HEK293 (cell line): ENCODE measurements at regions not wholly inside any gene's neighbourhood (a gene's known extent, or its start where the extent isn't known, plus 50 kb on each side); places are given as distances from the start of the nearest gene placed in this dataset.

Experiments used
- CTCF ChIP-seq: fragments of 450-650 bp; formaldehyde crosslinking; IDR thresholded peaks from 2 replicates; pipeline ENCODE4 v1.5.1; 2016; ENCODE audit warnings: missing biosample characterization, missing genetic modification characterization
- IKZF3 ChIP-seq: fragments of 450-650 bp; IDR thresholded peaks from 2 replicates; pipeline ENCODE4 v1.5.0; 2018; ENCODE audit warnings: missing biosample characterization, mild to moderate bottlenecking, missing genetic modification characterization, moderate library complexity
- KLF8 ChIP-seq: fragments of 450-650 bp; formaldehyde crosslinking; IDR thresholded peaks from 2 replicates; pipeline ENCODE4 v1.5.1; 2016; ENCODE audit warnings: missing biosample characterization, missing genetic modification characterization
- KLF9 ChIP-seq: fragments of 450-650 bp; formaldehyde crosslinking; IDR thresholded peaks from 2 replicates; pipeline ENCODE4 v1.5.1; 2016; ENCODE audit warnings: missing biosample characterization, missing genetic modification characterization, low read depth
- MZF1 ChIP-seq: fragments of 450-650 bp; formaldehyde crosslinking; IDR thresholded peaks from 2 replicates; pipeline ENCODE4 v1.5.1; 2017; ENCODE audit warnings: missing biosample characterization, missing genetic modification characterization, borderline replicate concordance
- RBAK ChIP-seq: fragments of 450-650 bp; formaldehyde crosslinking; IDR thresholded peaks from 2 replicates; pipeline ENCODE4 v1.5.1; 2016; ENCODE audit warnings: missing biosample characterization, missing genetic modification characterization
- ZBTB8A ChIP-seq: fragments of 450-650 bp; formaldehyde crosslinking; IDR thresholded peaks from 2 replicates; pipeline ENCODE4 v1.5.1; 2016; ENCODE audit warnings: missing biosample characterization, missing genetic modification characterization
- ZFP3 ChIP-seq: fragments of 450-650 bp; formaldehyde crosslinking; IDR thresholded peaks from 2 replicates; pipeline ENCODE4 v1.5.1; 2016; ENCODE audit warnings: low read depth, missing biosample characterization, missing genetic modification characterization
- ZIC2 ChIP-seq: fragments of 450-650 bp; formaldehyde crosslinking; IDR thresholded peaks from 2 replicates; pipeline ENCODE4 v1.5.1; 2016; ENCODE audit warnings: missing biosample characterization, missing genetic modification characterization
- ZNF184 ChIP-seq: fragments of 450-650 bp; IDR thresholded peaks from 2 replicates; pipeline ENCODE4 v1.5.1; 2018; ENCODE audit warnings: missing biosample characterization, mild to moderate bottlenecking, missing genetic modification characterization
- ZNF24 ChIP-seq: fragments of 450-650 bp; formaldehyde crosslinking; IDR thresholded peaks from 2 replicates; pipeline ENCODE4 v1.5.1; 2016; ENCODE audit warnings: missing biosample characterization, missing genetic modification characterization
- ZNF248 ChIP-seq: fragments of 450-650 bp; formaldehyde crosslinking; IDR thresholded peaks from 2 replicates; pipeline ENCODE4 v1.5.1; 2017; ENCODE audit warnings: missing biosample characterization, missing genetic modification characterization

- TF ChIP-seq ZFP3 (tag by site-specific recombination) (no peak), KLF9 (no peak), IKZF3 (tag by site-specific recombination) (no peak), ZNF24 (tag by site-specific recombination) (no peak), CTCF (no peak), MZF1 (tag by site-specific recombination) (no peak), ZIC2 (tag by site-specific recombination) (no peak), ZNF248 (no peak), KLF8 (tag by site-specific recombination) (no peak), ZBTB8A (tag by site-specific recombination) (no peak), ZNF184 (no peak), RBAK (tag by site-specific recombination) (no peak)
Observed at GRCh38 chr18:52140986-52141385, 199.0 kb upstream of the DCC start.
